Stimulated activated memory B cell treated with anti-CD40 and anti-IgM and Interleukin-4, amounts not matched to agents 10 μg/mL and 1 μg/mL and 100 μg/mL, for 72 hours (primary cell): ENCODE measurements at regions not wholly inside any gene's neighbourhood (a gene's known extent, or its start where the extent isn't known, plus 50 kb on each side); places are given as distances from the start of the nearest gene placed in this dataset.
"Not testable (repeated sequence)": the region's sequence is repeated elsewhere in the genome, so short reads cannot be mapped to it uniquely, and the experiment has no call there.

Experiments
- ATAC-seq: fragments of 150-1000 bp; cut with Tn5 transposase; 2 replicates; pipeline ENCODE4 v1.10.0; 2021
- H3K27ac Mint-ChIP-seq: one replicate; pipeline ENCODE4 v1.8.0; 2022; ENCODE audit warnings: mild to moderate bottlenecking, mixed read lengths
- H3K27me3 Mint-ChIP-seq: one replicate; pipeline ENCODE4 v1.8.0; 2022; ENCODE audit warnings: mixed read lengths
- H3K36me3 Mint-ChIP-seq: one replicate; pipeline ENCODE4 v1.8.0; 2022; ENCODE audit warnings: mixed read lengths
- H3K4me1 Mint-ChIP-seq: one replicate; pipeline ENCODE4 v1.8.0; 2022; ENCODE audit warnings: mixed read lengths
- H3K4me3 Mint-ChIP-seq: one replicate; pipeline ENCODE4 v1.8.0; 2022; ENCODE audit warnings: mild to moderate bottlenecking, moderate library complexity, mixed read lengths
- H3K9me3 Mint-ChIP-seq: one replicate; pipeline ENCODE4 v1.8.0; 2022; ENCODE audit warnings: mixed read lengths

- Mint-ChIP-seq H3K4me1 (no peaks in the 10 kb centered on the region), H3K27me3 (no peaks in the 10 kb centered on the region), H3K27ac (no peak overlapping the region), H3K4me3 (no peak overlapping the region), H3K36me3 (no peaks in the 10 kb centered on the region), H3K9me3 (peaks cover 9% of the 10 kb centered on the region)
- no peak for ATAC-seq
Measured at GRCh38 chr13:65314008-65314407, 1916.1 kb downstream of the PCDH9 start.

- Mint-ChIP-seq H3K27me3 (no peaks in the 10 kb centered on the region), H3K9me3 (peaks cover 7% of the 10 kb centered on the region), H3K27ac (no peak overlapping the region), H3K36me3 (no peaks in the 10 kb centered on the region), H3K4me1 (no peaks in the 10 kb centered on the region), H3K4me3 (no peak overlapping the region)
- ATAC-seq = no peak
Measured at GRCh38 chr13:65310663-65311328, 1919.3 kb downstream of the PCDH9 start.

- H3K9me3 Mint-ChIP-seq = peaks cover 5% of the 10 kb centered on the region
- no peaks in the 10 kb centered on the region for H3K27me3 Mint-ChIP-seq
- H3K36me3 Mint-ChIP-seq = no peaks in the 10 kb centered on the region
- ATAC-seq = no peak
- no peak overlapping the region for H3K27ac Mint-ChIP-seq
- H3K4me3 Mint-ChIP-seq = no peak overlapping the region
- H3K4me1 Mint-ChIP-seq = no peaks in the 10 kb centered on the region
Measured at GRCh38 chr13:65309906-65310305, 1920.2 kb downstream of the PCDH9 start.

GRCh38 chr13:65308729-65309128 is 1921.4 kb downstream of the PCDH9 start:
- H3K36me3 Mint-ChIP-seq, H3K27ac Mint-ChIP-seq, ATAC-seq, H3K4me1 Mint-ChIP-seq, H3K9me3 Mint-ChIP-seq, H3K27me3 Mint-ChIP-seq, H3K4me3 Mint-ChIP-seq: not testable (repeated sequence)

GRCh38 chr13:65307056-65307455 is 1923.1 kb downstream of the PCDH9 start:
- Mint-ChIP-seq H3K27me3 (no peaks in the 10 kb centered on the region), H3K4me1 (no peaks in the 10 kb centered on the region), H3K27ac (no peak overlapping the region), H3K4me3 (no peak overlapping the region), H3K36me3 (no peaks in the 10 kb centered on the region), H3K9me3 (peaks cover 3% of the 10 kb centered on the region)
- no peak for ATAC-seq

- no peak overlapping the region for H3K4me3 Mint-ChIP-seq
- H3K27me3 Mint-ChIP-seq = no peaks in the 10 kb centered on the region
- ATAC-seq = no peak
- no peaks in the 10 kb centered on the region for H3K9me3 Mint-ChIP-seq
- no peak overlapping the region for H3K27ac Mint-ChIP-seq
- no peaks in the 10 kb centered on the region for H3K36me3 Mint-ChIP-seq
- H3K4me1 Mint-ChIP-seq = no peaks in the 10 kb centered on the region
Measured at GRCh38 chr13:65302691-65303090, 1927.4 kb downstream of the PCDH9 start.

GRCh38 chr13:65301506-65301905 is 1928.6 kb downstream of the PCDH9 start:
- Mint-ChIP-seq H3K4me3 (no peak overlapping the region), H3K4me1 (no peaks in the 10 kb centered on the region), H3K36me3 (no peaks in the 10 kb centered on the region), H3K27me3 (no peaks in the 10 kb centered on the region), H3K27ac (no peak overlapping the region), H3K9me3 (no peaks in the 10 kb centered on the region)
- ATAC-seq = no peak

GRCh38 chr13:65300220-65300619 is 1929.9 kb downstream of the PCDH9 start:
- H3K9me3 Mint-ChIP-seq = no peaks in the 10 kb centered on the region
- H3K4me1 Mint-ChIP-seq = no peaks in the 10 kb centered on the region
- no peak overlapping the region for H3K4me3 Mint-ChIP-seq
- no peak overlapping the region for H3K27ac Mint-ChIP-seq
- no peak for ATAC-seq
- H3K27me3 Mint-ChIP-seq = no peaks in the 10 kb centered on the region
- no peaks in the 10 kb centered on the region for H3K36me3 Mint-ChIP-seq

GRCh38 chr13:65293530-65294198 is 1936.5 kb downstream of the PCDH9 start:
- H3K27ac Mint-ChIP-seq = no peak overlapping the region
- H3K27me3 Mint-ChIP-seq = no peaks in the 10 kb centered on the region
- H3K9me3 Mint-ChIP-seq = peaks cover 2% of the 10 kb centered on the region
- H3K36me3 Mint-ChIP-seq = no peaks in the 10 kb centered on the region
- H3K4me3 Mint-ChIP-seq = no peak overlapping the region
- ATAC-seq = no peak
- no peaks in the 10 kb centered on the region for H3K4me1 Mint-ChIP-seq

GRCh38 chr13:65292488-65292901 is 1937.6 kb downstream of the PCDH9 start:
- Mint-ChIP-seq H3K4me1 (no peaks in the 10 kb centered on the region), H3K9me3 (peaks cover 2% of the 10 kb centered on the region), H3K4me3 (no peak overlapping the region), H3K27me3 (no peaks in the 10 kb centered on the region), H3K36me3 (no peaks in the 10 kb centered on the region), H3K27ac (no peak overlapping the region)
- no peak for ATAC-seq

GRCh38 chr13:65287405-65287804 is 1942.7 kb downstream of the PCDH9 start:
- Mint-ChIP-seq H3K4me3 (no peak overlapping the region), H3K27ac (no peak overlapping the region), H3K27me3 (no peaks in the 10 kb centered on the region), H3K9me3 (peaks cover 4% of the 10 kb centered on the region), H3K36me3 (no peaks in the 10 kb centered on the region), H3K4me1 (no peaks in the 10 kb centered on the region)
- no peak for ATAC-seq

- peaks cover 9% of the 10 kb centered on the region for H3K9me3 Mint-ChIP-seq
- ATAC-seq = no peak
- H3K4me3 Mint-ChIP-seq = no peak overlapping the region
- H3K4me1 Mint-ChIP-seq = no peaks in the 10 kb centered on the region
- H3K27me3 Mint-ChIP-seq = no peaks in the 10 kb centered on the region
- H3K27ac Mint-ChIP-seq = no peak overlapping the region
- no peaks in the 10 kb centered on the region for H3K36me3 Mint-ChIP-seq
Measured at GRCh38 chr13:65275838-65276630, 1954.1 kb downstream of the PCDH9 start.

- Mint-ChIP-seq H3K27ac (no peak overlapping the region), H3K4me3 (no peak overlapping the region), H3K27me3 (no peaks in the 10 kb centered on the region), H3K9me3 (peaks cover 9% of the 10 kb centered on the region), H3K4me1 (no peaks in the 10 kb centered on the region), H3K36me3 (no peaks in the 10 kb centered on the region)
- no peak for ATAC-seq
Measured at GRCh38 chr13:65275108-65275507, 1955.0 kb downstream of the PCDH9 start.

GRCh38 chr13:65273811-65274420 is 1956.2 kb downstream of the PCDH9 start:
- H3K4me3 Mint-ChIP-seq, ATAC-seq, H3K36me3 Mint-ChIP-seq, H3K9me3 Mint-ChIP-seq, H3K4me1 Mint-ChIP-seq, H3K27ac Mint-ChIP-seq, H3K27me3 Mint-ChIP-seq: not testable (repeated sequence)

GRCh38 chr13:65268009-65268408 is 1962.1 kb downstream of the PCDH9 start:
- Mint-ChIP-seq H3K4me3 (no peak overlapping the region), H3K9me3 (no peaks in the 10 kb centered on the region), H3K27me3 (no peaks in the 10 kb centered on the region), H3K27ac (no peak overlapping the region), H3K4me1 (no peaks in the 10 kb centered on the region), H3K36me3 (no peaks in the 10 kb centered on the region)
- no peak for ATAC-seq
